SK-N-SH treated with all-trans-retinoic acid at 6 μM for 48 hours (cell line): ENCODE measurements at regions not wholly inside any gene's neighbourhood (a gene's known extent, or its start where the extent isn't known, plus 50 kb on each side); places are given as distances from the start of the nearest gene placed in this dataset.

Experiments
- ATAC-seq: fragments of 200-7000 bp; cut with Tn5 transposase; 3 replicates; pipeline ENCODE4 v1.9.1; 2020; ENCODE audit warnings: mild to moderate bottlenecking, moderate library complexity
- BACH2 ChIP-seq: fragments of 250-450 bp; sonication (Bioruptor Pico); IDR thresholded peaks from 2 replicates; pipeline ENCODE4 v1.9.0; 2021; ENCODE audit warnings: mild to moderate bottlenecking, borderline replicate concordance
- CSDC2 ChIP-seq: fragments of 250-450 bp; sonication (Bioruptor Pico); IDR thresholded peaks from 2 replicates; pipeline ENCODE4 v1.5.0; 2020; ENCODE audit warnings: mild to moderate bottlenecking, moderate library complexity
- CSRNP3 ChIP-seq: fragments of 250-450 bp; sonication (Bioruptor Pico); IDR thresholded peaks from 2 replicates; pipeline ENCODE4 v1.5.1; 2021; ENCODE audit warnings: mild to moderate bottlenecking, moderate library complexity
- ESRRG ChIP-seq: fragments of 250-450 bp; sonication (Bioruptor Pico); IDR thresholded peaks from 2 replicates; pipeline ENCODE4 v1.6.1; 2021; ENCODE audit warnings: mild to moderate bottlenecking
- GLIS3 ChIP-seq: fragments of 250-450 bp; sonication (Bioruptor Pico); IDR thresholded peaks from 2 replicates; pipeline ENCODE4 v1.5.0; 2020; ENCODE audit warnings: mild to moderate bottlenecking, moderate library complexity
- ISL1 ChIP-seq: fragments of 250-450 bp; sonication (Bioruptor Pico); IDR thresholded peaks from 2 replicates; pipeline ENCODE4 v2.1.2; 2022; ENCODE audit warnings: mild to moderate bottlenecking, moderate library complexity
- OSR1 ChIP-seq: fragments of 250-450 bp; sonication (Bioruptor Pico); IDR thresholded peaks from 2 replicates; pipeline ENCODE4 v1.8.0; 2022; ENCODE audit warnings: moderate library complexity, mild to moderate bottlenecking, inconsistent platforms
- PATZ1 ChIP-seq: fragments of 250-450 bp; sonication (Bioruptor Pico); IDR thresholded peaks from 2 replicates; pipeline ENCODE4 v1.8.0; 2020; ENCODE audit warnings: mild to moderate bottlenecking, moderate library complexity, borderline replicate concordance
- POU6F1 ChIP-seq: fragments of 250-450 bp; sonication (Bioruptor Pico); IDR thresholded peaks from 2 replicates; pipeline ENCODE4 v1.8.0; 2021; ENCODE audit warnings: low read depth, mild to moderate bottlenecking, moderate library complexity, borderline replicate concordance
- PPARA ChIP-seq: fragments of 250-450 bp; sonication (Bioruptor Pico); IDR thresholded peaks from 2 replicates; pipeline ENCODE4 v1.5.0; 2020; ENCODE audit warnings: mild to moderate bottlenecking, borderline replicate concordance
- RARB ChIP-seq: fragments of 250-450 bp; sonication (Bioruptor Pico); IDR thresholded peaks from 2 replicates; pipeline ENCODE4 v1.8.0; 2021; ENCODE audit warnings: mild to moderate bottlenecking, moderate library complexity
- SNAI2 ChIP-seq: fragments of 250-450 bp; sonication (Bioruptor Pico); IDR thresholded peaks from 2 replicates; pipeline ENCODE4 v1.5.0; 2020; ENCODE audit warnings: mild to moderate bottlenecking, moderate library complexity
- TCF4 ChIP-seq: fragments of 250-450 bp; sonication (Bioruptor Pico); IDR thresholded peaks from 2 replicates; pipeline ENCODE4 v1.8.0; 2021; ENCODE audit warnings: mild to moderate bottlenecking, moderate library complexity, borderline replicate concordance
- TOX ChIP-seq: fragments of 250-450 bp; sonication (Bioruptor Pico); IDR thresholded peaks from 2 replicates; pipeline ENCODE4 v1.8.0; 2021; ENCODE audit warnings: mild to moderate bottlenecking, moderate library complexity, borderline replicate concordance
- TSHZ2 ChIP-seq: fragments of 250-450 bp; sonication (Bioruptor Pico); IDR thresholded peaks from 2 replicates; pipeline ENCODE4 v1.5.0; 2020; ENCODE audit warnings: mild to moderate bottlenecking, moderate library complexity
- ZC3H10 ChIP-seq: fragments of 250-450 bp; sonication (Bioruptor Pico); IDR thresholded peaks from 2 replicates; pipeline ENCODE4 v1.5.1; 2021; ENCODE audit warnings: mild to moderate bottlenecking, moderate library complexity
- ZFP3 ChIP-seq: fragments of 250-450 bp; sonication (Bioruptor Pico); IDR thresholded peaks from 2 replicates; pipeline ENCODE4 v1.5.0; 2020; ENCODE audit warnings: mild to moderate bottlenecking, moderate library complexity
- ZFP30 ChIP-seq: fragments of 450-650 bp; formaldehyde crosslinking; IDR thresholded peaks from 2 replicates; pipeline ENCODE4 v1.5.0; 2022; ENCODE audit warnings: mild to moderate bottlenecking, moderate library complexity
- ZNF565 ChIP-seq: fragments of 450-650 bp; formaldehyde crosslinking; conservative IDR thresholded peaks from 2 replicates; pipeline ENCODE4 v1.5.0; 2020; ENCODE audit warnings: low read depth, mild to moderate bottlenecking, moderate library complexity
- ZNF70 ChIP-seq: fragments of 450-650 bp; formaldehyde crosslinking; IDR thresholded peaks from 2 replicates; pipeline ENCODE4 v1.5.0; 2020; ENCODE audit warnings: mild to moderate bottlenecking, moderate library complexity
- ZNF8 ChIP-seq: fragments of 450-650 bp; formaldehyde crosslinking; IDR thresholded peaks from 2 replicates; pipeline ENCODE4 v1.5.0; 2020; ENCODE audit warnings: mild to moderate bottlenecking, moderate library complexity

- no peak for TF ChIP-seq RARB (CRISPR knock-in tag)
- TF ChIP-seq CSDC2 (CRISPR knock-in tag) = no peak
- no peak for TF ChIP-seq ZFP3 (CRISPR knock-in tag)
- TF ChIP-seq ISL1 (CRISPR knock-in tag) = no peak
- TF ChIP-seq SNAI2 (CRISPR knock-in tag) = no peak
- no peak for TF ChIP-seq PPARA (CRISPR knock-in tag)
- TF ChIP-seq ZNF8 (CRISPR knock-in tag) = no peak
- no peak for TF ChIP-seq ZNF565 (CRISPR knock-in tag)
- TF ChIP-seq CSRNP3 (CRISPR knock-in tag) = no peak
- TF ChIP-seq OSR1 (CRISPR knock-in tag) = no peak
- no peak for TF ChIP-seq POU6F1 (CRISPR knock-in tag)
- TF ChIP-seq ZNF70 = no peak
- TF ChIP-seq BACH2 = no peak
- TF ChIP-seq PATZ1 = no peak
- ATAC-seq = no peak; the same call in 2 of the 3 replicates
Observed at GRCh38 chr3:23663246-23663645, 142.5 kb upstream of the UBE2E1 start.

GRCh38 chr3:23663661-23664186 lies 142.0 kb upstream of the UBE2E1 start:
- peak; percentile 15 for ATAC-seq
- no peak for TF ChIP-seq PATZ1
- TF ChIP-seq PPARA (CRISPR knock-in tag) = no peak
- TF ChIP-seq ISL1 (CRISPR knock-in tag) = no peak
- TF ChIP-seq SNAI2 (CRISPR knock-in tag) = no peak
- no peak for TF ChIP-seq ZNF565 (CRISPR knock-in tag)
- no peak for TF ChIP-seq RARB (CRISPR knock-in tag)
- TF ChIP-seq CSDC2 (CRISPR knock-in tag) = no peak
- TF ChIP-seq GLIS3 (CRISPR knock-in tag) = no peak
- TF ChIP-seq ESRRG (CRISPR knock-in tag) = no peak
- no peak for TF ChIP-seq ZFP30 (CRISPR knock-in tag)
- no peak for TF ChIP-seq ZC3H10
- TF ChIP-seq ZNF70 = no peak
- no peak for TF ChIP-seq ZFP3 (CRISPR knock-in tag)
- TF ChIP-seq CSRNP3 (CRISPR knock-in tag) = no peak
- TF ChIP-seq BACH2 = no peak
- no peak for TF ChIP-seq TOX (CRISPR knock-in tag)
- TF ChIP-seq TSHZ2 = no peak
- TF ChIP-seq OSR1 (CRISPR knock-in tag) = no peak
- no peak for TF ChIP-seq ZNF8 (CRISPR knock-in tag)
- TF ChIP-seq TCF4 = no peak
